ENCODE measurements at regions not wholly inside any gene's neighbourhood (a gene's known extent, or its start where the extent isn't known, plus 50 kb on each side); places are given as distances from the start of the nearest gene placed in this dataset.

DNA sequence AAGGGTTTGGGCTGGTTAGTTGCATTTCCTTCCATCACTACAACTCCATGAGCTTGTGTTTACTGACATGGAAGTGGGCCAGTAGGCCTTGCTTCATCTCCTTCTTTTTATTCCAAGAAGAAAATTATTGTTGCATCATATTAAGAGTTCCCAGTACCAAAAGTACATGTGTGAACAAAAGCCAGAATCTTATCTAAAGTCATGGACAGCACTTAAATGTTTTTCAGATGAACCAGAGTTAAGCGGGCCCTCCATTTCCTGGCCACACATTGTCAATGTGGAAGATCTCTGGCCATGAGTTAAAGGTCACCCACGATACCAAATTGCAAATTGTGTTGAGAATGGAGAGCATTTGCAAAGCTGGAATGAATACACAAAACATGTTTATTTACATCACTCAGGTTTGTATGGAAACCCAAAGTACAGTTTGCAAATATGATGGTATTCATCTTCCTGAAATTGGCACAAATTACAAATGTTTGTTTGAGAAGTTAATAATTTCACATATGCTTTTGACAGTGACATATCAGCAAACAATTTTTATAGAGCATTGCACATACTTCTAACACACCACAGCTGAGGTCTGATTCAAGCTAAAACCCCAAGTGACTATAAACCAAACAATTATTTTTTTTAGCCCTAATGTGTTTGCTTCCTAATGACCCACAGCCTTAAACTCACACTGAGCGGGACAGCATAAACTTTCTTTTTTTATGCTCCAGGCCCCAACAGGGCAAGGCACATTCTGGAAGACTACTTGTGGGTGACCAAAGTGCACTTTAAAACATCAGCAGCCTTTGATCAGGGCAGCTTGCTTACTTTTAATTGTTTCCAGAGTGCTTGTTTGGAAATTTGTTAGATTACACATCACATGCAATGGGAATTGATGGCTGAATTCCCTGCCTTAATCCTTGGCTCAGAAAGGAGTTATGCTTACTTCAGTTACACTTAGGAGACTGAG, 502.9 kb upstream of the SLIT2 start:
- no peaks in the 10 kb centered on the region for H3K36me3 ChIP-seq (ENCODE audit: insufficient read depth, low read length, poor library complexity, severe bottlenecking)
- no peak for DNase-seq (ENCODE audit: low spot score)
- intact Hi-C loops (cut with micrococcal nuclease; ENCODE audit: unreplicated experiment) = no loop called here
- ChIA-PET CTCF (no interaction called here), POLR2A (ENCODE audit: low non-redundant PET) (no interaction called here)
- BruUV-seq (replicated peaks) = no TSS peak
- H3K27ac ChIP-seq (ENCODE audit: low read depth, low read length, poor library complexity, severe bottlenecking) = no peak overlapping the region
- TF ChIP-seq EZH2 (IDR thresholded peaks at IDR 0.05; ENCODE audit: borderline replicate concordance, low read depth, low read length, poor library complexity, severe bottlenecking) = no peak
- TF ChIP-seq, protein P1, sequence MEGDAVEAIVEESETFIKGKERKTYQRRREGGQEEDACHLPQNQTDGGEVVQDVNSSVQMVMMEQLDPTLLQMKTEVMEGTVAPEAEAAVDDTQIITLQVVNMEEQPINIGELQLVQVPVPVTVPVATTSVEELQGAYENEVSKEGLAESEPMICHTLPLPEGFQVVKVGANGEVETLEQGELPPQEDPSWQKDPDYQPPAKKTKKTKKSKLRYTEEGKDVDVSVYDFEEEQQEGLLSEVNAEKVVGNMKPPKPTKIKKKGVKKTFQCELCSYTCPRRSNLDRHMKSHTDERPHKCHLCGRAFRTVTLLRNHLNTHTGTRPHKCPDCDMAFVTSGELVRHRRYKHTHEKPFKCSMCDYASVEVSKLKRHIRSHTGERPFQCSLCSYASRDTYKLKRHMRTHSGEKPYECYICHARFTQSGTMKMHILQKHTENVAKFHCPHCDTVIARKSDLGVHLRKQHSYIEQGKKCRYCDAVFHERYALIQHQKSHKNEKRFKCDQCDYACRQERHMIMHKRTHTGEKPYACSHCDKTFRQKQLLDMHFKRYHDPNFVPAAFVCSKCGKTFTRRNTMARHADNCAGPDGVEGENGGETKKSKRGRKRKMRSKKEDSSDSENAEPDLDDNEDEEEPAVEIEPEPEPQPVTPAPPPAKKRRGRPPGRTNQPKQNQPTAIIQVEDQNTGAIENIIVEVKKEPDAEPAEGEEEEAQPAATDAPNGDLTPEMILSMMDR (conservative IDR thresholded peaks at IDR 0.05; ENCODE audit: low read depth, low read length) = no peak
- H3K4me1 ChIP-seq (ENCODE audit: insufficient read depth, low read length, poor library complexity, severe bottlenecking) = no peaks in the 10 kb centered on the region
- H3K27me3 ChIP-seq (replicated peaks; ENCODE audit: insufficient read depth, low read depth, low read length, poor library complexity) = no peaks in the 10 kb centered on the region
- no peaks in the 10 kb centered on the region for H3K9me3 ChIP-seq (ENCODE audit: low read depth, low read length, poor library complexity, severe bottlenecking)
- H3K4me3 ChIP-seq (ENCODE audit: low read depth, low read length, poor library complexity, severe bottlenecking) = no peak overlapping the region

DNA sequence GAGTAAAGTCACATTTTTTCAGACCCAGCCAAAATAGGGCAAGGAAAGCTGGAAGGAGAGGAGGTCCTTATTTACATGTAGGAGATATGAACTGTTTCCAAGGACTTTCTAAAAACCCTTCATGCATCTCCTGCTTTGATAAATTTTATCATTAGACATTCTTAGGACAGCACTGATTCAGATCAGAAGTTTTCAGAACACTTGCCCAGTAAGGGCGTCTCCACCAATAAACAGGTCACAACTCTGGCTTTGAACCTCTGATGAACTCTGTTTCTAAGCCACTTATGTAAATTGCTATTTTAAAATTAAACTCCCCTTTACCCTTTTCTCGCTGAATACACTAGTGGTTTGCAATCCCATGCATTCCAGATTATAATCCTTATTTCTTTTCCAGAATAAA, 505.3 kb upstream of the SLIT2 start:
- H3K9me3 ChIP-seq (ENCODE audit: low read depth, low read length, poor library complexity, severe bottlenecking) = no peaks in the 10 kb centered on the region
- intact Hi-C loops (cut with micrococcal nuclease; ENCODE audit: unreplicated experiment) = no loop called here
- TF ChIP-seq, protein P1 (conservative IDR thresholded peaks at IDR 0.05; ENCODE audit: low read depth, low read length) = no peak
- TF ChIP-seq EZH2 (IDR thresholded peaks at IDR 0.05; ENCODE audit: borderline replicate concordance, low read depth, low read length, poor library complexity, severe bottlenecking) = no peak
- no peaks in the 10 kb centered on the region for H3K4me1 ChIP-seq (ENCODE audit: insufficient read depth, low read length, poor library complexity, severe bottlenecking)
- ChIA-PET POLR2A (ENCODE audit: low non-redundant PET) (no interaction called here), CTCF (no interaction called here)
- no TSS peak for BruUV-seq (replicated peaks)
- DNase-seq (ENCODE audit: low spot score) = no peak
- no peaks in the 10 kb centered on the region for H3K36me3 ChIP-seq (ENCODE audit: insufficient read depth, low read length, poor library complexity, severe bottlenecking)
- no peaks in the 10 kb centered on the region for H3K27me3 ChIP-seq (replicated peaks; ENCODE audit: insufficient read depth, low read depth, low read length, poor library complexity)
- H3K27ac ChIP-seq (ENCODE audit: low read depth, low read length, poor library complexity, severe bottlenecking) = no peak overlapping the region
- no peak overlapping the region for H3K4me3 ChIP-seq (ENCODE audit: low read depth, low read length, poor library complexity, severe bottlenecking)

DNA sequence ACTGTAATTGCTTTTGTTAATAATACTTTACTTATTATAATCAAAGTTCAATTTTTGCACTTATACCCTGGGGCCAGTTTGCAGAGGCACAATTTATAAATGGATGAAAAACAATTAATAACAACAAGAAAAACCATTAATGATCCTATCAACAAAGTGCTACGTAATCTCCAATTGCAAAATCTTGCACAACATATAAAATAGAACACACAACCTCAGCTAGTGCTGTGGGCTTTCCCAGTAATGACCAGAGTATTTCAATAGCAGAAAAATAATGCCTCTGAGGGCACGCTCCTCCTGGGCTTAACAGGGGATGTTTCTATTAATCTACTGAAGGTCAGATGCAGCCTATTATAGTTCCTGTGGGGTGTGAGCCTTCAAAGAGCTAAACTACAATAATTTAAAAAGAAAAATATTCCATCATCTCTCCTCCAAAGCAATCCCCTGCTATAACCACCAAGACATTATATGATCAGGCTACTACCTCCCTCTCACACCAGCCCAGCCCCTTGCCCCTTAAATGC, 508.5 kb upstream of the SLIT2 start:
- Histone ChIP-seq H3K27me3 (replicated peaks; ENCODE audit: insufficient read depth, low read depth, low read length, poor library complexity) (no peaks in the 10 kb centered on the region), H3K4me1 (ENCODE audit: insufficient read depth, low read length, poor library complexity, severe bottlenecking) (peaks cover 5% of the 10 kb centered on the region), H3K9me3 (ENCODE audit: low read depth, low read length, poor library complexity, severe bottlenecking) (no peaks in the 10 kb centered on the region), H3K36me3 (ENCODE audit: insufficient read depth, low read length, poor library complexity, severe bottlenecking) (no peaks in the 10 kb centered on the region), H3K4me3 (ENCODE audit: low read depth, low read length, poor library complexity, severe bottlenecking) (no peak overlapping the region), H3K27ac (ENCODE audit: low read depth, low read length, poor library complexity, severe bottlenecking) (no peak overlapping the region)
- TF ChIP-seq, protein P1 (conservative IDR thresholded peaks at IDR 0.05; ENCODE audit: low read depth, low read length) = no peak
- no peak for TF ChIP-seq EZH2 (IDR thresholded peaks at IDR 0.05; ENCODE audit: borderline replicate concordance, low read depth, low read length, poor library complexity, severe bottlenecking)
- ChIA-PET POLR2A (ENCODE audit: low non-redundant PET) (no interaction called here), CTCF (no interaction called here)
- intact Hi-C loops (cut with micrococcal nuclease; ENCODE audit: unreplicated experiment) = no loop called here
- no TSS peak for BruUV-seq (replicated peaks)
- DNase-seq (ENCODE audit: low spot score) = no peak
